ENCODE measurements at regions not wholly inside any gene's neighbourhood (a gene's known extent, or its start where the extent isn't known, plus 50 kb on each side); places are given as distances from the start of the nearest gene placed in this dataset.
"Not testable (repeated sequence)": the region's sequence is repeated elsewhere in the genome, so short reads cannot be mapped to it uniquely, and the experiment has no call there.

- H3F3A ChIP-seq (ENCODE audit: control insufficient read depth, insufficient read depth); H3K36me3 ChIP-seq (ENCODE audit: control insufficient read depth, low read length); H4K20me1 ChIP-seq (ENCODE audit: control insufficient read depth, insufficient read depth, low read depth, low read length); H3K27ac ChIP-seq (ENCODE audit: low read depth, low read length); H3K9me3 ChIP-seq (ENCODE audit: control insufficient read depth, insufficient read depth, low read length); H3K9me2 ChIP-seq (replicated peaks; ENCODE audit: control insufficient read depth, low read length); H3K27me3 ChIP-seq (ENCODE audit: control insufficient read depth, low read length); H3K4me1 ChIP-seq (ENCODE audit: control insufficient read depth, low read length): not testable (repeated sequence)
- peak overlapping the region; percentile 49 for H3K4me2 ChIP-seq (ENCODE audit: low read length)
- peaks cover 45% of the 10 kb centered on the region for H3K79me2 ChIP-seq (ENCODE audit: control insufficient read depth, low read length)
- peak overlapping the region; percentile 82 for H3K4me3 ChIP-seq (ENCODE audit: low read length)
These were observed 183.4 kb downstream of the LIPI start for GRCh38 chr21:14027235-14027869.

GRCh38 chr21:14020108-14020507 is 190.6 kb downstream of the LIPI start:
- H3F3A ChIP-seq (ENCODE audit: control insufficient read depth, insufficient read depth); H3K79me2 ChIP-seq (ENCODE audit: control insufficient read depth, low read length); H3K4me1 ChIP-seq (ENCODE audit: control insufficient read depth, low read length); H4K20me1 ChIP-seq (ENCODE audit: control insufficient read depth, insufficient read depth, low read depth, low read length); H3K27me3 ChIP-seq (ENCODE audit: control insufficient read depth, low read length); H3K9me2 ChIP-seq (replicated peaks; ENCODE audit: control insufficient read depth, low read length); H3K4me2 ChIP-seq (ENCODE audit: low read length); H3K4me3 ChIP-seq (ENCODE audit: low read length); H3K9me3 ChIP-seq (ENCODE audit: control insufficient read depth, insufficient read depth, low read length); H3K36me3 ChIP-seq (ENCODE audit: control insufficient read depth, low read length); H3K27ac ChIP-seq (ENCODE audit: low read depth, low read length): not testable (repeated sequence)

- H3K4me1 ChIP-seq (ENCODE audit: control insufficient read depth, low read length); H3K27ac ChIP-seq (ENCODE audit: low read depth, low read length); H3K79me2 ChIP-seq (ENCODE audit: control insufficient read depth, low read length); H3K27me3 ChIP-seq (ENCODE audit: control insufficient read depth, low read length); H3K36me3 ChIP-seq (ENCODE audit: control insufficient read depth, low read length); H4K20me1 ChIP-seq (ENCODE audit: control insufficient read depth, insufficient read depth, low read depth, low read length); H3K4me2 ChIP-seq (ENCODE audit: low read length); H3F3A ChIP-seq (ENCODE audit: control insufficient read depth, insufficient read depth); H3K9me2 ChIP-seq (replicated peaks; ENCODE audit: control insufficient read depth, low read length); H3K9me3 ChIP-seq (ENCODE audit: control insufficient read depth, insufficient read depth, low read length); H3K4me3 ChIP-seq (ENCODE audit: low read length): not testable (repeated sequence)
These were observed 194.9 kb downstream of the LIPI start for GRCh38 chr21:14015841-14016240.

- H3K36me3 ChIP-seq (ENCODE audit: control insufficient read depth, low read length): not testable (repeated sequence)
These were observed 196.9 kb downstream of the LIPI start for GRCh38 chr21:14013623-14014498.

GRCh38 chr21:14013056-14013603 is 197.6 kb downstream of the LIPI start:
- no peaks in the 10 kb centered on the region for H3K9me2 ChIP-seq (replicated peaks; ENCODE audit: control insufficient read depth, low read length)
- no peaks in the 10 kb centered on the region for H3K9me3 ChIP-seq (ENCODE audit: control insufficient read depth, insufficient read depth, low read length)
- no peak overlapping the region for H3K4me3 ChIP-seq (ENCODE audit: low read length)
- no peak overlapping the region for H3K4me2 ChIP-seq (ENCODE audit: low read length)
- no peaks in the 10 kb centered on the region for H3K4me1 ChIP-seq (ENCODE audit: control insufficient read depth, low read length)
- H3K27me3 ChIP-seq (ENCODE audit: control insufficient read depth, low read length): no peaks in the 10 kb centered on the region
- H4K20me1 ChIP-seq (ENCODE audit: control insufficient read depth, insufficient read depth, low read depth, low read length): no peaks in the 10 kb centered on the region
- H3K79me2 ChIP-seq (ENCODE audit: control insufficient read depth, low read length): no peaks in the 10 kb centered on the region
- no peaks in the 10 kb centered on the region for H3F3A ChIP-seq (ENCODE audit: control insufficient read depth, insufficient read depth)
- no peak for TF ChIP-seq EZH2phosphoT487 (IDR thresholded peaks at IDR 0.05; ENCODE audit: borderline replicate concordance, low read length)
- TF ChIP-seq CTCF (IDR thresholded peaks at IDR 0.05; ENCODE audit: low read depth, low read length, poor library complexity, severe bottlenecking): no peak
- no peaks in the 10 kb centered on the region for H3K36me3 ChIP-seq (ENCODE audit: control insufficient read depth, low read length)
- no peak overlapping the region for H3K27ac ChIP-seq (ENCODE audit: low read depth, low read length)

More at GRCh38 chr21:14013623-14014498, 196.9 kb downstream of the LIPI start:
- H4K20me1 ChIP-seq (ENCODE audit: control insufficient read depth, insufficient read depth, low read depth, low read length); H3K4me3 ChIP-seq (ENCODE audit: low read length); H3K9me3 ChIP-seq (ENCODE audit: control insufficient read depth, insufficient read depth, low read length); H3K27ac ChIP-seq (ENCODE audit: low read depth, low read length); H3K79me2 ChIP-seq (ENCODE audit: control insufficient read depth, low read length); H3K4me2 ChIP-seq (ENCODE audit: low read length); H3K27me3 ChIP-seq (ENCODE audit: control insufficient read depth, low read length); H3K9me2 ChIP-seq (replicated peaks; ENCODE audit: control insufficient read depth, low read length); H3K4me1 ChIP-seq (ENCODE audit: control insufficient read depth, low read length); H3F3A ChIP-seq (ENCODE audit: control insufficient read depth, insufficient read depth): not testable (repeated sequence)
